NCI-H1436 treated with DMSO at 0.1 percent for 48 hours (cell line): ENCODE measurements at regions not wholly inside any gene's neighbourhood (a gene's known extent, or its start where the extent isn't known, plus 50 kb on each side); places are given as distances from the start of the nearest gene placed in this dataset.

Source experiments
- DNase-seq: peaks from one replicate; lab custom pipeline; 2025; lab: John Stamatoyannopoulos, UW

DNA sequence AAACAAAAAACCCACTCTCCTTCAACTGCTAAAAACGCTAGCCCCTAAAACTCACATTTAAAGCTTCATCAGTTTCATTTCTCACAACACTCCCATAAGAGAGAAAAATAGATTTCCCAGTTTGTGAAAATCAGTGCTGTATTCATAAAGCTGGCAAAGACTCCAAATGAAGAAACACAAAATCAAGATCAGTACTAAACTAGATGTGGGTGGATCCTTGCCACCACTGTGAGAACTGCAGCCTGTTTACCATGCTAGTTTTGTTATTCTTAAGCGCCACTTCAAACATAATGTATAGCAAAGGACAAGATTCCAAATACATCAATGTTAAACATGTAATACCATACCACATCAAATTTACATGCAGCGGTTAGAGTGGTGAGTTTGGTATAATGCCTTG is 104.5 kb upstream of the CCDC150 start:
- no peak for DNase-seq

DNA sequence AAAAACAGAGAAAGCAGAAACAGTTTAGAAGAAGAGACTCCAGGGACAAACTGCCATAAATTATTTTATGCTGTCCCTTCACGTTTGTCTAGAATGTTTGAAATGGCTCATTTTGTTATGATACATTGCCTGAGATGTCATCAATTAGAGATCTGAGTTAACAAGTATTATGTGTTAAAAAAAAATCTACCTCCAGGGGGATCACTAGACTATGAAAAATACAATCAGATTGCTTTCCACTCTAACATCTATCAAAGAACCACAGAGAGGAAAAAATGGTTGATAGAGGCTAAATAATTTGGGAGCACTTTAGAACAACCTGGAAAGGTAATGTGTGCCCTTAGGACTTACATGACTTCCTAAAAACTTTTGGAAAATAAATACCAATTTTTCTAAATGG is 103.8 kb upstream of the CCDC150 start:
- DNase-seq: no peak

DNA sequence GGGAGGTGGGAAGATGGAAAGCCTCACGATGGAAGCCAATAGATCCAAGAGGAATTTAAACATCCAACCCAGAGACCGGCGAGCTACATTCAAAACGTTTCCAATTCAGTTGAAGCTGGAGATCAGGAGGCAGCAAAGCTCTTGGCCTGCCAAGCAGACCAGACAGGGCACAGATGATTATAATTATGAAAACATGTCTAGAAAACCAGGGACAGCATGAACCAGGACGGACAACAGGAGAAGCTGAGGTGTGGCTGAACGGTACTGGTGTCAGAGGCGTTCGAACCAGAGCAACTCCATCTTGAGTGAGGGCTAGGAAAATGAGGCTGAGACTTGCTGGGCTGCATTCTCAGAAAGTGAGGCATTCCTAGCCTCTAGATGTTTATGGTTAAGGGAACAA is 102.2 kb upstream of the CCDC150 start:
- DNase-seq: no peak

DNA sequence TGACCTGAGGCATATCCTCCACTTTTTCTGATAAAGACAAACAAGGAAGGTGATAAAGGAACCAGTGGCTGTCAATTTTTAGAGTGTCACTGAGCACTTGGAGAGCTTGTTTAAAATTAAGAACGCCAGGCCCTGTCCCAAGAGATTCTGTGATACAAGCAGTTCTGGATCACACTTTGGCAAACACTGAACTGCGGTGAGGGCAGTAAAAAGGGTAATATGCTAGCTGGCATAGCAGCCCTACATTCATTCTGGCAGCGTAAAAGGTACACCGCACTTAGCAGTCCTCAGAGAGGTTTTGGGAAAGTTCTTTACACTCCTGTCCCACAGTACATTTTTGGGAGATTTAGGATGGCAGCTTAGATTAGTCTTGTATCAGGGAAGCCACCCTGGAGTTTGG is 101.3 kb upstream of the CCDC150 start:
- DNase-seq: no peak

DNA sequence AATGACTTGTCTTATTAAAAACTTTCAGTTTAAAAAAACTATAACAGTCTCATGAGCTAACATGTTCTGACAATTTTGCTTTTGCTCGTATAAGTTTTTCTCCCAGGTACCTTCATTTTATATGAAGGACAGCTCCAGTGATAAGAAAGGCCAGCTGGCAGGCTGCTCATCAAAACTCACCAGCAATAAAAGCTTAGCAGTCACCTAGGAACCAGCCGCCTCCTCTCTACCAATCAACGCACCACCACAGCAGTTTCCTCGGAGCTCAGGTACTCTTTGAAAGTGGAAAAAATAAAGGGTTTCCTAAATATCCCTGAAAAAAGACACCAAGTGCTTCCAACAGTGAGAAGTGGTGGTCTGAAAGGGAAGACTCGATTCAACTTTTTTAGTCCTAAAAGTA is 100.9 kb upstream of the CCDC150 start:
- DNase-seq: no peak

DNA sequence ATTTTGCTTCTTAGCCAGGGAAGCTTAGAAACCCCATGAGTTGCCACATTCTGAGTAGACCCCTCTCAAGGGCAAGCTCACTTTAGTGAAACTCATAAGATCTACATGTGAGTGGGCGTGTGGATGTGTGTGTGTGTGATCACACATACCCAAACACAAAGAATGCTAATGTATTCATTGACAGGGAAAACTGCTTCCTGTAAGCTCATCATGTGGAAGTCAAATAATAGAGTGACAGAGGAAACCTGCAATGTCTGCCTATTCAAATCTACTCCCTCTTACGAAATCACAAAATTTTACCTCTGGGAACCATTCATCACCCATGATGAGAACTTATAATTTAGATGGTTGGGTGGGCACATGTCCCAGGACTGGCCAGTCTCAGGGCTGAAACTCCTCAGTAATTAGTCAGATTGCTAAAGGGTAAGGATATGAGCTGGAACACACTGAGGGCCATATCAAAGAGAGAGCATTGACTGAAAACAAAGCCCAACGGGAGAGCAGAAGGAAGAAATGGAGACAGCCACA is 94.5 kb upstream of the CCDC150 start:
- DNase-seq: no peak

DNA sequence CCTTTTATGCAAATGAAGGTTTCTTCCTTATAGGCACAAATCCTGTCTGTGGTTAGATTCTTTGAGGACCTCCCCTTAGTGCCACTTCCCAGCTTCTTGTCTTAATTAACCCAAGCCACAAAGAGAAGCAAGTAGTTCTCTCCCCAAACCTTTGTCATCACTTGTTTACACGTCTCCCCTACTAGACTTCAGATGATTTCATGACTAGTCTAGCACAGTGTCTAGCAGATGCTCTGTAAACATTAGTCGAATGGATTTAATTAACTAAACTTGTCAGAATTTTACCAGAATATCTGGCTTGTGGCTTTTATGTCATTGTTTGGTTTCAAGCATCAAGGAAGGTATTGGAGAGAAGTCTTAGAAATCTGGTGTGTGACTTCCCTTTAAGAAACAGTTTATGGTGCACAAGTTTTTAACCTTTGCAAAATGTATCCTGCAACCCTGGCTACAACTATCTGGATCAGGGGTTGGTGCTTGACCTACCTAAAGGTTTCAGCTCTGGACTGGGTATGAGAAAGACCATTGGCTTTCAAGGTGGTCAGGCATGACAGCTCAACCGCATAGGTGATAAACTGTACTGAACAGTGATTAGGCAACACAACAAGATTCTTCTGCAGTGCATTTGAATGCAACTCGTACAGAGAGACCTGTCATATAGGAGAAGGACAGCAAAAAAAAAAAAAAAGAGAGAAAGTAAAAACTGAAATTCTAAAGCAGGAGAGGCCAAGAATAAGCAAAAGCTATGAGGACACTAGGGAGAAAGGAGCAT is 93.2 kb upstream of the CCDC150 start:
- DNase-seq: no peak

DNA sequence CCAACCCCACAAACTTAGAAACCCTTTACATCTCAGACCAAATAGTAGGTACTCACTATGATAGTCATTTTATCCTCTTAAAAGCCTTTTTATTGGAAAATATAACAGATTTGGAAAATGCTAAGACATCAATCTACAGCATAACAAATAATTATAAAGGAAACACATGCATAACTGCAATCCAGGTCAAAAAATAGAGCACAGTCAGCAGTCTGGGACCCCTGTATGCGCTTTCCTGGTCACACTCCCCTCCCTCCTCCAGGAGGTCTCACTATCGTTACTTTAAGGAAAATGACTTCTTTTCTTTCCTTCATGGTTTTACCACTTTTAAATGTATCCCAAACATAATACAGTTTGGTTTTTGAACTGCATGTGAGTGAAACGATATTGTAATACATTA is 90.5 kb upstream of the CCDC150 start:
- no peak for DNase-seq

DNA sequence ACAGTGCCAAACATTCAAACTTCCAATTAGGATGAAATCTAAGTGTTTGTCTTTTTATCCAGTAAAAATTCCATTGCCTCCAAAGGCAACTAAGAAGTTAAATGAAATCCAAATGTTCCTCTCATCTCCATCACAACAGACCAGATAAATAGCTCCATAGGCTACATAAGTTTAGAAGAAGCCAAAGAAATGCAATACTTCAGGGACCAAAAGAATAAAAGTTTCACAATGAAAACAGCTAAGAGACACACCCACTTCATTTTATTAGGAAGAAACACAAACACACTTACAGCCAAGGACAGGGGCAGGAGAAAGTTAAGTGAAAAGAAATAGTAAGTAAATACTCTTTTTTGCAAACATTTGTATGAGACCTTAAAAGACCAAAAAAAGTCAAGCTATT is 88.5 kb upstream of the CCDC150 start:
- no peak for DNase-seq

DNA sequence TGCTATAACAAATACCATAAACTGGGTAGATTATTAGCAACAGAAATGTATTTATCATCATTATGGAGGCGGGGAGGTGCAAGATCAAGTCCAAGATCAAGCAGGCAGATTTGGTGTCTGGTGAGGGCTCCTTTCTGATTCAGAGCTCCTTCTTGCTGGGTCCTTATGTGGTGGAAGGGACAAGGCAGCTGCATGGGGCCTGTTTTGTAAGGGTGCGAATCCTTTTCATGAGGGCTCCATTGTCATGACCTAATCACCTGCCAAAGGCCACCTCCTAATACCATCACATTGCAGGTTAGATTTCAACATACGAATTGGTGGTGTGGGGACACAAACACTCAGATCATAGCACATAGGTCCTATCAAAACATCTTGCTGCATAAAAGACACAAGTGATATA is 84.4 kb upstream of the CCDC150 start:
- no peak for DNase-seq

DNA sequence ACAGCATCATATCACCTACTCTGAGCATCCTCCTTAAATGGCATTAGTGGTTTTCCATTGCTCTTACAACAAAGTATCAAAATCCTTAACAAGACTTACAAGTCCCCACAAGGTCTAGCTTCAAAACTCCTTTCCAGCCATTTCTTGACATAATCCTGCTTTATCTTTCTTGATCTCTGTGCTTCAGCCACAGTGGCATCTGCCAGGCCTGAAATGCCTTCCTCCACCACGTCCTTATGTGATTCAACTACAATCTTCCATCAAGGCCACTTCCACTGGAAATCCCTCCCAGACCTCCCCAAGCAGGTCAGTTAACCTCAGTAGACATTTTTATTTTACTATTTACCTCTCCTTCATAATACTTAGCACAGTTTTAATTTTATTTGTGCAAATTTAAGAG is 83.8 kb upstream of the CCDC150 start:
- DNase-seq: no peak

DNA sequence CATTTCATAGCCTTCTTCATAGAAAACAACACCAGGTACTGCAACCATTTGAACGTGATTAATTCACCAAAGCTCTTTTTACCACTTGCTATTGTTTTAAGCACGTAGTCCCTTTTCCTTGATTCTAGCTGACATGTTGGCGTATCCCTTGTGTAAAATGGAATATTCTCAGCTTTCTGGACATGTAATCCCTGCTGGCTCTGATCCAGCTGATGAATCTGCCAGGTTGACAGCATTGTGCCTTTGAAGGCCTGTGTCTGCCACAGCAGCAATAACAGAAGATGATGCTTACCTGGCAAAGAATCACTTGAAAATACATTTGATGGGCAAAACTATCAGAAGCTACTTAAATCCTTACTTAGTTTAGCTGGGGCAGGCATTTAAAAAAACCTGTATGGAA is 81.0 kb upstream of the CCDC150 start:
- no peak for DNase-seq

DNA sequence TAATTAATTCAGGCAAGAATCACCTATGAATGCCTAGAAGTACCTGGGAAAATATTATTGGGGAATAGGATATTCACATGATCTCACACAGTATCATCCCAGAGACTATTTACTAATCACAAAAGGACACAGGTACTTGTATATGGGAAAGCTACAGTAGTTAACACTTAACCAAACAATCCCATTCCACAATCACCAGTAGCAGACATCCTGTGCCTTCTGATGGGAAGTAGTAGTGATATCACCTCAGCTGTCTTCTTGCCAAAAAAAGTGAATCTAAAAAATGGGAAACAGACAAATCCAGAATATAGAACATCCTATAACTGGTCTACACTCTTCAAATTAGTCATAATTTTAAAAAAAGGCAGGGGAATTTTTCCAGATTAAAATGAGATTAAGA is 75.6 kb upstream of the CCDC150 start:
- no peak for DNase-seq

DNA sequence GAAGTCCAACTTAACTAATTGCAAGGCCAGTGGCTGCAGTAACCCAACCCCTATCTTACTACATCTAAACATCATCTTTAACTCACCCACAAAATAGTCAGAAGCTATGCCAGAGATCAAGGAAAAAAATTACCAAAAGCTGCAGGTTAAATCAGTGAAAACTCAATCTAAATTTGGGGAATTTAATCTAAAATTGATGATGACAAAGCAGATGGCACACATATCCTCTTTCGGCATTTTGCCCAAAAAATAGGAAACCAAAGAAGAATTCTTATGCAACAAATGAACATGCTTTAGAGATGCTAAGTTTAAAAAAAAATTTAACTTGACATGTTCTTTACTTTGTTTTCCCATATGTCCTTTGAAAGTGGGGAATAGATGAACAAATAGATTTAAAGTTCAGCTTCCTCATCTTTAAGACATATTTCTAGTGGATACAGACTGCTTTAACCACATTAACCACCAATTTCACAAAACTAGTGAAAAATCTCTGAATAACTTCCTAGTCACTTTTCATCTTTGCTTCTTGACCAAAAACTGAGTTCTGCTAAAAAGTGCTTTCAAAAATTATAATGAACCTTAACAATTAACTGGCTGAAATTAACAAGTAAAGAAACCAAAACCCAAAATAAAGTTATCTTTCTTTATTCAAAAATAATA is 74.3 kb upstream of the CCDC150 start:
- DNase-seq: no peak

DNA sequence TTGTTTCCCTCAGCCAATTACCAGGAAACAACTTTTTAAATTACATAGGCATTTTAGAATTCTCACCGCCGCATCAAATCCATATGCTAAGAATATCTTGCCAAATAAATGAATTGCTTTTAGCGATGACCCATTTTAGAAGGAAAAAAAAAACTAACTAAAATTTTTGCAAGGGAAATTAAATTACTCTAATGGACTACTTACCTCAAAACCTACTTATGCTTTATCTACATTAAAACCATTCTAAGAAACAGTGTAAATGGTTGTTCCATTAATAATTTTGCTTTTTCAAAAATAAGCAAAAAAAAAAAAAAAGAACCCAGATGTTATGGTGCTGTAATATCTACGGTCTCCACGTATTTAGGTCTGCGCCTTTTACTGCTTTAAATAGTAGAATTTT is 73.5 kb upstream of the CCDC150 start:
- DNase-seq: no peak

DNA sequence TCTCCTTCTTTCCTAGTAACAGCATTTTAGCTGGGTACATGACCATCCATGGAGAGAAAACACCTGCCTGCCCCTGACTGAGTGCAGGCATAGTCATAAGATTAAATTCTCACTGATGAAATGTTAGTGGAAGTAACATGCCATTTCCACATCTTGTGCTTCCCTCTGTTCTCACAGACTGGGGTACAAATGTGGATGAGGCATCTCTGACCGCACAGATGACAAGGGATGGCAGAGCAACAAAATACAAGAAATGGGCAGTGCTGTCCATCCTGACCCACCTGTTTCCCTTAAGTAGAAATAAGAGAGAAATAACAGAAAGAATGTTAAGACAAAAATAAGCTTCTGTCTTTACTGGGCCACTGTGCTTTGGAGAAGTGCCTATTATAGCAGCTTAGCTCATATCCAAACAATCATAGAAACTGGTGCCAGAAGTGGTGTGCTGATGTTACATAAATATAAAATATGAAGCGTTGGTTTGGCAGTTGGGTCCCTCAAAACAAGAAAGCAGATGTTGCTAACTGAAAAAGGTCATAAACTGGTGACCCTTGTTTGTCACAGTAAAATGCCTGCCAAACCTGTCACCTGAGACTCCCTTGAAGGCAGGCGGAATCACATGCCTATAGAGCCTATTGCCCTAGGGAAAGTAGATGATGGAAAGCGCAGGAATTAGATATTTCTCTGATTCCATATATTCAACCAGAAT is 72.4 kb upstream of the CCDC150 start:
- no peak for DNase-seq

DNA sequence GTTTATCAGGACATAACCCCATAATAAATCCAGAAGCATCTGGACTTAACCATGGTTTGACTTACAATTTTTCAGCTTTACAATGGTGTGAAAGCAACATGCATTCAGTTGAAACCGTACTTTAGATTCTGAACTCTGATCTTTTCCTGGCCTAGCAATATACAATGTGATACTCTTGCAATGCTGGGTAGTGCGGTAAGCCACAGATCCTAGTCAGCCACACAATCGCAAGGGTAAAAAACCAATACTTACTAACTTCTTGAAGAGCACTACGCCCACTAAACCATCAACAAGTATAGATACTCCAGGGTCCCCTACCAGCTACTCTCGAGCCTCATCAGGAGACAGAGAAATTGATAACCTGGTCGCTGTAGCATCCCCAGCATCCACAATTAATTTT is 71.0 kb upstream of the CCDC150 start:
- no peak for DNase-seq

DNA sequence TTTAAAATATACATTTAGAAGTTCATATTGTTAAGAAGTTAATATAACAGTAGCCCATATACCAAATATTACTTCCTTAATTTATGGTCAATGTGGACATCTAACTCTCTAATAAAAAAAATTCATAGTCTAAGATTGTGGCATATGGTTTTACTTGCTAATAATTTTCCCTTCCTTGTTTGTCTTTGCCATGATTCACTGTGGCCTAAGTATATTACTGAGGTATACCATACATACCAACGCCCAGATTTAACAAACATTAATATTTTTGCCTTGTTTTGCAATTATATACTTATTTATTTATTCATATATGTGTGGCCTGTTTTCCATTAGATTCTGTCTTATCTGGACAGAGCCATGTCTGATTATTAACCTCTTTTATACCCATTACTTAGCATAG is 54.6 kb upstream of the CCDC150 start:
- DNase-seq: no peak

DNA sequence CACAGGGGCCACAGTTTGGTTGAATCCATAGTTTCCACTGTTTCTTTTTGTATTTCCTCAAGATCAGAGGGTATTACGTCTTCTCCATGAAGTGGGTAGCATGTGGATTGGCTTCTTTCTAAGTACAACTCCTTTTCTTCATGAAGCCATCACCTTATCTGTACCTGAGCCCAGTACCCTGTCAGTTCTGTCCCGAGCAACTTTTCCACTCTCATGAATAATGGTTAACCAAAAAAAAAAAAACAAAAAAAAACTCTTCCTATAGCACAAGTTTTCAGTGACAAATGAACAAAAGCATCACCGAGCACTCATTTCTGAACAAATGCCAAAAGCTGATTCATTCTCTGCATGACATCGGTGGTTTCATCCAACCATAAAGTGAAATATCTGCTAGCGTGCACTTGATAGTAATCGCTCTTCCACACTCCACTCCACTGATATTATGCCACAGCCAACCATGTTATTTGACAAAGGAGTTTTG is 53.0 kb upstream of the CCDC150 start:
- DNase-seq: no peak

DNA sequence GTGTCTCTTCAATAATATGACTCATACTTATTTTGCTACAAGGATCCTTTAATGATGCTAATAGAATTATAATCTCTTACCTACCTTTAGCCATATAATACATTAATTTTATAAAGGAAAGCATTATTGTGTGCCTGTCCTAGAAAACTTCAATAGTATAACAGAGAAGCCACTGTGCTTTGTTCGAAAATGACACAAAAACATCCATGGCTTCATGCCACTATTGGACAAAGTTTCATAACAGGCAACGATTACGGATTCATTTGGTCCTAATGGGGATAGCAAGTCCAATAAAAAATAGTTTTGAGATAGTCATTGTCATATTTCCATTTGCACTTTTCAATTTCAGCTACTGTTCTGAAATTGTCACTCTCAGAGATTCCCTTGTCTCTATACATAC is 52.5 kb upstream of the CCDC150 start:
- no peak for DNase-seq

DNA sequence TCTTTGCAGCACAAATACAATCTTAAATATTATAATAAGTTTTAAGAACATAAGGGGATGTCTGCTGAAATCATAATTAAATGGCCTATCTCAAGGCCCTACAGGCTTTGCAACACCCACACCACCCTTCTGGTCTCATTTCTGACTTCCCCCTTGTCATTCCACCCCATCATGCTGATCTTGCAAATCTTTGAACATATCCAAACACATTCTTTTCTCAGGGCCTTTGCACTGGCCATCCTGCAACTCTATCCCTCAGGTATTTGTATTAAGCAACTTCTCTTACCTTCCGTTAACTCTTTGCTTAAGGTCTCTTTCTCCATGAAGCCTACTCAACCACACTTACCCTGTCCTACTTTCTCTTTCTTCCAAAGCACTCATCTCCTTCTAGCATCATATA is 51.8 kb upstream of the CCDC150 start:
- DNase-seq: no peak

DNA sequence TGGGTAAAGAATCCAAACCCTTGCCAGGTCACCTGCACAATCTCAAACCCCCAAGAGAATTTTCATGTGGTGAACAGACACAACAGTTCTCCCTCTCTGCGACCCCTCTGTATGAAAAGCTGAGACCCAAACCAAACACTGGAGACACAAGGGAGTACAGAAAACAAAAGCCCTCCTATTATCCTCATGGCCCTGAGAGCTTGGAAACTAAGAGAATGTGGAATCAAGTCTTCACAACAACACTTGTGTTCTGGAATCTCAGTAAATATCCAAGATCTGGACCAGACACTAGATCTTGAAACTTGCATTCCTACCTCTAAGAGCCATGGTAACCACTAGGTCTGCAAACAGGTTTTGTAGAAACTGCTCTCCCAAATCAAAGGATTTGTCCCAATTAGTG is 50.1 kb upstream of the CCDC150 start:
- DNase-seq: no peak
